IMR-90 (cell line): ENCODE measurements at regions not wholly inside any gene's neighbourhood (a gene's known extent, or its start where the extent isn't known, plus 50 kb on each side); places are given as distances from the start of the nearest gene placed in this dataset.

Source experiments
- BHLHE40 ChIP-seq: fragments of 150-350 bp; IDR thresholded peaks from 2 replicates; pipeline ENCODE4 v1.6.1; 2016; ENCODE audit warnings: mild to moderate bottlenecking, low read depth, low read length
- CEBPB ChIP-seq: IDR thresholded peaks from 2 replicates; pipeline ENCODE4 v1.6.1; 2012; ENCODE audit warnings: low read depth, low read length, improper control_type of control experiment
- CHD1 ChIP-seq: IDR thresholded peaks from 2 replicates; pipeline ENCODE4 v1.6.1; 2012; ENCODE audit warnings: low read depth, low read length, improper control_type of control experiment
- MXI1 ChIP-seq: IDR thresholded peaks from 2 replicates; pipeline ENCODE4 v1.6.1; 2012; ENCODE audit warnings: low read depth, mild to moderate bottlenecking, low read length, moderate library complexity, borderline replicate concordance
- POLR2A ChIP-seq: IDR thresholded peaks from 2 replicates; pipeline ENCODE4 v1.6.1; 2012; ENCODE audit warnings: mild to moderate bottlenecking, low read depth, low read length
- RAD21 ChIP-seq: IDR thresholded peaks from 2 replicates; pipeline ENCODE4 v1.6.1; 2012; ENCODE audit warnings: low read length, improper control_type of control experiment
- RCOR1 ChIP-seq: IDR thresholded peaks from 2 replicates; pipeline ENCODE4 v1.6.1; 2012; ENCODE audit warnings: mild to moderate bottlenecking, low read length, improper control_type of control experiment; ENCODE audit not compliant: insufficient replicate concordance
- RFX5 ChIP-seq: IDR thresholded peaks from 2 replicates; pipeline ENCODE4 v1.8.0; 2012; ENCODE audit warnings: low read depth, mild to moderate bottlenecking, low read length, moderate library complexity
- SMC3 ChIP-seq: fragments of 150-350 bp; IDR thresholded peaks from 2 replicates; pipeline ENCODE4 v1.6.1; 2016; ENCODE audit warnings: low read depth, mild to moderate bottlenecking, antibody characterized with exemption, low read length, moderate library complexity
- TF ChIP-seq, protein P1 (sequence below): conservative IDR thresholded peaks from 2 replicates; pipeline ENCODE4 v1.5.1; 2012; ENCODE audit warnings: mild to moderate bottlenecking, low read depth, low read length, improper control_type of control experiment
- TF ChIP-seq, protein P2 (sequence below): fragments of 150-350 bp; IDR thresholded peaks from 2 replicates; pipeline ENCODE4 v1.6.1; 2016; ENCODE audit warnings: low read depth, mild to moderate bottlenecking, low read length, moderate library complexity, borderline replicate concordance
- TF ChIP-seq, protein P3 (sequence below): fragments of 150-350 bp; IDR thresholded peaks from 2 replicates; pipeline ENCODE4 v1.6.1; 2017; ENCODE audit warnings: mild to moderate bottlenecking, antibody characterized with exemption, low read length, low read depth

DNA sequence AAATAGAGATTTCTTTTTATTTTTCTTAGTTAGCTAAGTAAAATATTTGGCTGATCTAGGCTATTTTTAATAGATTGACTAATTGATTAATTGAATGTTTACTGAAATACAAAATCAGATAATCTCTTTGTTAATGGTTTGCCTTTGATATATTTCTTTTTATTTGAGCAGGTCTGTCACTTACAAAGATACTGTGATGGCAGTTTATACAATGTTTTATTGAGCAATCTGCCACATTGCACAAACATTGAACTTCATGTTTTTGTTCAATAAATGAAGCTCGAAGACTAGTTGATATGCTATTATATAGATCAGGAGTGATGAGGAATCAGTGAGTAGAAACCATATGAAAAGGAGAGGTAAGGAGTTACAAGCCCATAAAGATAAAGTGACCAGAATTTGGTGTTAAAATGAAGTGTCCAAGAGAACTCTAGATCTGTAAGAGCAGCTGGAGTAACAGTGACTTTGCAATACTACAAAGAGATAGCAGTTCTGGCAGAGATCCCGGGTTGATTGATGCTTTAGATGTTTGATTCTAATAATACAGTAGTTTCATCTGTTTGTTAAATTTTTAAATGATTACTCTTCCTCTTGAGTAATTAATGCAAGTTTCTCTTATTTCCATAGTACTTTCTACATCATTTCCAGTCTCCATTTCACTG lies 574.2 kb downstream of the CCDC85A start:
- TF ChIP-seq, protein P1, sequence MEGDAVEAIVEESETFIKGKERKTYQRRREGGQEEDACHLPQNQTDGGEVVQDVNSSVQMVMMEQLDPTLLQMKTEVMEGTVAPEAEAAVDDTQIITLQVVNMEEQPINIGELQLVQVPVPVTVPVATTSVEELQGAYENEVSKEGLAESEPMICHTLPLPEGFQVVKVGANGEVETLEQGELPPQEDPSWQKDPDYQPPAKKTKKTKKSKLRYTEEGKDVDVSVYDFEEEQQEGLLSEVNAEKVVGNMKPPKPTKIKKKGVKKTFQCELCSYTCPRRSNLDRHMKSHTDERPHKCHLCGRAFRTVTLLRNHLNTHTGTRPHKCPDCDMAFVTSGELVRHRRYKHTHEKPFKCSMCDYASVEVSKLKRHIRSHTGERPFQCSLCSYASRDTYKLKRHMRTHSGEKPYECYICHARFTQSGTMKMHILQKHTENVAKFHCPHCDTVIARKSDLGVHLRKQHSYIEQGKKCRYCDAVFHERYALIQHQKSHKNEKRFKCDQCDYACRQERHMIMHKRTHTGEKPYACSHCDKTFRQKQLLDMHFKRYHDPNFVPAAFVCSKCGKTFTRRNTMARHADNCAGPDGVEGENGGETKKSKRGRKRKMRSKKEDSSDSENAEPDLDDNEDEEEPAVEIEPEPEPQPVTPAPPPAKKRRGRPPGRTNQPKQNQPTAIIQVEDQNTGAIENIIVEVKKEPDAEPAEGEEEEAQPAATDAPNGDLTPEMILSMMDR = no peak
- TF ChIP-seq, protein P2, sequence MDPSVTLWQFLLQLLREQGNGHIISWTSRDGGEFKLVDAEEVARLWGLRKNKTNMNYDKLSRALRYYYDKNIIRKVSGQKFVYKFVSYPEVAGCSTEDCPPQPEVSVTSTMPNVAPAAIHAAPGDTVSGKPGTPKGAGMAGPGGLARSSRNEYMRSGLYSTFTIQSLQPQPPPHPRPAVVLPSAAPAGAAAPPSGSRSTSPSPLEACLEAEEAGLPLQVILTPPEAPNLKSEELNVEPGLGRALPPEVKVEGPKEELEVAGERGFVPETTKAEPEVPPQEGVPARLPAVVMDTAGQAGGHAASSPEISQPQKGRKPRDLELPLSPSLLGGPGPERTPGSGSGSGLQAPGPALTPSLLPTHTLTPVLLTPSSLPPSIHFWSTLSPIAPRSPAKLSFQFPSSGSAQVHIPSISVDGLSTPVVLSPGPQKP = no peak
- no peak for TF ChIP-seq POLR2A
- TF ChIP-seq RCOR1 = no peak
- no peak for TF ChIP-seq CEBPB
- TF ChIP-seq, protein P3, sequence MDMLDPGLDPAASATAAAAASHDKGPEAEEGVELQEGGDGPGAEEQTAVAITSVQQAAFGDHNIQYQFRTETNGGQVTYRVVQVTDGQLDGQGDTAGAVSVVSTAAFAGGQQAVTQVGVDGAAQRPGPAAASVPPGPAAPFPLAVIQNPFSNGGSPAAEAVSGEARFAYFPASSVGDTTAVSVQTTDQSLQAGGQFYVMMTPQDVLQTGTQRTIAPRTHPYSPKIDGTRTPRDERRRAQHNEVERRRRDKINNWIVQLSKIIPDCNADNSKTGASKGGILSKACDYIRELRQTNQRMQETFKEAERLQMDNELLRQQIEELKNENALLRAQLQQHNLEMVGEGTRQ = no peak
- no peak for TF ChIP-seq RFX5
- TF ChIP-seq CHD1 = no peak
- no peak for TF ChIP-seq SMC3
- no peak for TF ChIP-seq RAD21
- no peak for TF ChIP-seq MXI1
- no peak for TF ChIP-seq BHLHE40
